Activated CD8-positive, alpha-beta T cell treated with anti-CD3 and anti-CD28 coated beads for 36 hours (primary cell): ENCODE measurements at regions not wholly inside any gene's neighbourhood (a gene's known extent, or its start where the extent isn't known, plus 50 kb on each side); places are given as distances from the start of the nearest gene placed in this dataset.
"Not testable (repeated sequence)": the region's sequence is repeated elsewhere in the genome, so short reads cannot be mapped to it uniquely, and the experiment has no call there.

Source experiments
- ATAC-seq: fragments of 200-7000 bp; cut with Tn5 transposase; one replicate; pipeline ENCODE4 v1.10.0; 2021; ENCODE audit warnings: mild to moderate bottlenecking, moderate library complexity
- CTCF ChIA-PET: fragments of 350-600 bp; sonication (Branson Sonifier 250); formaldehyde crosslinking; loops from one replicate; lab custom pipeline; 2021; ENCODE audit warnings: antibody characterized with exemption; lab: Charles Lee
- POLR2A ChIA-PET: fragments of 350-600 bp; sonication (Branson Sonifier 250); formaldehyde crosslinking; loops from one replicate; lab custom pipeline; 2021; ENCODE audit warnings: antibody characterized with exemption; lab: Charles Lee
- DNase-seq: peaks from one replicate; pipeline ENCODE4 v3.0.0-alpha.2; 2020
- H3K27ac Mint-ChIP-seq: one replicate; pipeline ENCODE4 v1.8.0; 2021; ENCODE audit warnings: mild to moderate bottlenecking, mixed read lengths
- H3K27me3 Mint-ChIP-seq: one replicate; pipeline ENCODE4 v1.8.0; 2021; ENCODE audit warnings: mixed read lengths
- H3K36me3 Mint-ChIP-seq: one replicate; pipeline ENCODE4 v1.8.0; 2021; ENCODE audit warnings: low read depth, mixed read lengths
- H3K4me1 Mint-ChIP-seq: one replicate; pipeline ENCODE4 v1.8.0; 2021; ENCODE audit warnings: low read depth, mixed read lengths
- H3K4me3 Mint-ChIP-seq: one replicate; pipeline ENCODE4 v1.8.0; 2021; ENCODE audit warnings: mild to moderate bottlenecking, moderate library complexity, mixed read lengths
- H3K9me3 Mint-ChIP-seq: one replicate; pipeline ENCODE4 v1.8.0; 2021; ENCODE audit warnings: mixed read lengths
- CTCF ChIP-seq: fragments of 200-600 bp; IDR thresholded peaks from one replicate; pipeline ENCODE4 v1.8.0; 2022; ENCODE audit warnings: antibody characterized with exemption, mild to moderate bottlenecking
- intact Hi-C: fragments of 100-400 bp; cut with micrococcal nuclease; formaldehyde crosslinking; loops from one replicate; pipeline ENCODE4 v1.10.0; 2022

DNA sequence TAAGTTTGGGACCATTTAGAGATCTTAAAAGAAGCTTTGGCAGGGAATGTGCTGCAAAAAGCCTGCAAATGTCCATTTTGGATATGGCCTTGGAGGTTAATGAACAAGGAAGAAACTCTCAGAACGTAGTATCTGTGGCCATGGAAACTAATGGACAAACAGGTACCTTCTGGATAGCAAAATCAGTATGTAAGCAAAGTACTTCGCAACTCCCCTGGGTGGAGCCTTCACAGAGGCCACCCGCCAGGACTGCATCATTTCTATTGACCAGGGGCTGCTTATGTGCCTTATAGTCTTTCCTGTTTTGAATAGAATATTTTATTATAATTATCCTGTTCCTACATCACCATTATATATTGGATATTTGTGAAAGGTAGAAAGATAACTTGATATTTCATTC lies 510.8 kb upstream of the SYNCRIP start:
- no peaks in the 10 kb centered on the region for H3K4me1 Mint-ChIP-seq
- CTCF ChIA-PET = no interaction called here
- no peak for TF ChIP-seq CTCF
- no peak for ATAC-seq
- H3K27ac Mint-ChIP-seq = no peak overlapping the region
- DNase-seq = no peak
- no peak overlapping the region for H3K4me3 Mint-ChIP-seq
- no peaks in the 10 kb centered on the region for H3K27me3 Mint-ChIP-seq
- H3K36me3 Mint-ChIP-seq = no peaks in the 10 kb centered on the region
- no peaks in the 10 kb centered on the region for H3K9me3 Mint-ChIP-seq
- intact Hi-C loops = no loop called here
- POLR2A ChIA-PET = no interaction called here

DNA sequence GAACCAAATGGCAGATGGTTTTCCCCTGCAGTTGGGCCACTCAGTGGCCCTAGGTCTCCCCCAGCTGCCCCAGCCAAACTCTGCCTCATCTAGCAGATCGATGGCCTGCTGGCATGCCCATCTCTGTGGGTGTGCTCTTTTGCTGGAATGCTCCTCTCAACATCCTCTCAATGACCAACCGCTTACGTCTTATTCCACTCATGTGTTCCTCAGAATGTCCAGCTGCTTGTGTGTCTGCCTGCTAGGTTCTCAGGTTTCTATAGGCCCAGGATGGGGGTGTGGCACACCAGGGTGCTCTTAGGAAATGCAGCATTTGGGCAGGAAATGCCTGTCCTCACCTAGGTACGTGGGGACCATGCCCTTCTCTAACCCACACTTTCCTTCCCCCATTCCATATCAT lies 509.9 kb upstream of the SYNCRIP start:
- Mint-ChIP-seq H3K27me3 (no peaks in the 10 kb centered on the region), H3K27ac (no peak overlapping the region), H3K4me1 (no peaks in the 10 kb centered on the region), H3K4me3 (no peak overlapping the region), H3K36me3 (no peaks in the 10 kb centered on the region), H3K9me3 (no peaks in the 10 kb centered on the region)
- ChIA-PET POLR2A (no interaction called here), CTCF (no interaction called here)
- intact Hi-C loops = no loop called here
- DNase-seq = no peak
- no peak for TF ChIP-seq CTCF
- no peak for ATAC-seq

GRCh38 chr6:86148586-86148985 lies 505.9 kb upstream of the SYNCRIP start:
- CTCF ChIA-PET = no interaction called here
- no peaks in the 10 kb centered on the region for H3K36me3 Mint-ChIP-seq
- H3K4me3 Mint-ChIP-seq = no peak overlapping the region
- POLR2A ChIA-PET = no interaction called here
- no peak overlapping the region for H3K27ac Mint-ChIP-seq
- TF ChIP-seq CTCF = no peak
- no peaks in the 10 kb centered on the region for H3K4me1 Mint-ChIP-seq
- no peaks in the 10 kb centered on the region for H3K27me3 Mint-ChIP-seq
- ATAC-seq (no peak), DNase-seq (no peak)
- no peaks in the 10 kb centered on the region for H3K9me3 Mint-ChIP-seq
- intact Hi-C loops = no loop called here

DNA sequence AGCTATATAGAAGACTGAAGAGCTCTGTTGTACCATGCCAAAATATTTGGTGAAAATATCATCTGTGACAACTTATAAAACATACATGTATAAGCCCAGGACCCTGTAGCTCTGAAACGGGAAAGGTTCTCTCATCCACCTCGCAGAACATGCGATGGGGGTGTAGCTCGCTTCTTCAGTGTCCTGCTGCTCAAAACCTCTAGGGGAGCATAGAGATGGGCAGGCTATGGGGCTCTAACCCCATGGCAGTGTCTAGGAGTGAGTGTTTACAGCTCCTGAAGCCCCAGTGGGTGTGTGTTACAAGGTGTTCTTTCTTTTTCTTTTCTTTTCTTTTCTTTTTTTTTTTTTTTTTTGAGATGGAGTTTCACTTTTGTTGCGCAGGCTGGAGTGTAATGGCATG lies 505.2 kb upstream of the SYNCRIP start:
- H3K27ac Mint-ChIP-seq = no peak overlapping the region
- no peaks in the 10 kb centered on the region for H3K4me1 Mint-ChIP-seq
- ATAC-seq (no peak), DNase-seq (no peak)
- no peak for TF ChIP-seq CTCF
- no peaks in the 10 kb centered on the region for H3K9me3 Mint-ChIP-seq
- intact Hi-C loops = no loop called here
- ChIA-PET POLR2A (no interaction called here), CTCF (no interaction called here)
- no peaks in the 10 kb centered on the region for H3K36me3 Mint-ChIP-seq
- H3K27me3 Mint-ChIP-seq = no peaks in the 10 kb centered on the region
- H3K4me3 Mint-ChIP-seq = no peak overlapping the region

- H3K36me3 Mint-ChIP-seq = no peaks in the 10 kb centered on the region
- H3K4me3 Mint-ChIP-seq = no peak overlapping the region
- no peaks in the 10 kb centered on the region for H3K27me3 Mint-ChIP-seq
- no peak overlapping the region for H3K27ac Mint-ChIP-seq
- DNase-seq (no peak), ATAC-seq (no peak)
- no peaks in the 10 kb centered on the region for H3K4me1 Mint-ChIP-seq
- TF ChIP-seq CTCF = no peak
- CTCF ChIA-PET = no interaction called here
- POLR2A ChIA-PET = no interaction called here
- intact Hi-C loops = no loop called here
- H3K9me3 Mint-ChIP-seq = no peaks in the 10 kb centered on the region
Measured at GRCh38 chr6:86147311-86147710, 504.6 kb upstream of the SYNCRIP start.

DNA sequence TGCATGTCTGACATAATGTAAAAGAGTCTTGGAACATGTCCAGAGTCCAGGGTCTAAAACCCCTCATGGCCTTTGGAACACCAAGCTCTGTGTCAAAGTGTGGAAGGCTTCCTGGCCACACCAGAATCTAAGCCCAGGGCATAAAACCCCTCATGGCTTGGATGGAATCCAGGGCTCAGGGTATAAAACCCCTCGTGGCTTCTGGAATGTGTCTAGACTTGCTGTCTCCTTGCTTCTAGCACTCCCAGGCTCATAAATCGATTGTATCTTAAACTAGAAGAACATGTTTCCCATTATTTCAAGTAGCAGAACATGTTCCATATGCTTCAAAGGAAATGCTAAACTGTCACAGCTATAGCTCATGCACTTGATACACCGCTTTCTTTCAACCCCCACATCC lies 504.1 kb upstream of the SYNCRIP start:
- intact Hi-C loops, H3K36me3 Mint-ChIP-seq, H3K4me1 Mint-ChIP-seq, H3K9me3 Mint-ChIP-seq, H3K27ac Mint-ChIP-seq, ATAC-seq, H3K4me3 Mint-ChIP-seq, POLR2A ChIA-PET, DNase-seq, H3K27me3 Mint-ChIP-seq, CTCF ChIA-PET: not testable (repeated sequence)
